Fibroblast of villous mesenchyme (primary cell): ENCODE measurements at regions not wholly inside any gene's neighbourhood (a gene's known extent, or its start where the extent isn't known, plus 50 kb on each side); places are given as distances from the start of the nearest gene placed in this dataset.

Experiments
- DNase-seq: peaks from one replicate; pipeline ENCODE4 v3.0.0-alpha.2; 2010; ENCODE audit warnings: low read depth
- H3K4me3 ChIP-seq: 2 replicates; pipeline ENCODE4 v1.5.1; 2011; ENCODE audit warnings: low read depth, mild to moderate bottlenecking, low read length
- TF ChIP-seq, protein P1 (sequence below): IDR thresholded peaks from 2 replicates; pipeline ENCODE4 v1.5.1; 2012; ENCODE audit warnings: low read depth, mild to moderate bottlenecking, low read length; ENCODE audit not compliant: insufficient read depth

GRCh38 chr16:8237452-8237851 is 352.9 kb downstream of the TMEM114 start:
- no peak overlapping the region for H3K4me3 ChIP-seq
- TF ChIP-seq, protein P1, sequence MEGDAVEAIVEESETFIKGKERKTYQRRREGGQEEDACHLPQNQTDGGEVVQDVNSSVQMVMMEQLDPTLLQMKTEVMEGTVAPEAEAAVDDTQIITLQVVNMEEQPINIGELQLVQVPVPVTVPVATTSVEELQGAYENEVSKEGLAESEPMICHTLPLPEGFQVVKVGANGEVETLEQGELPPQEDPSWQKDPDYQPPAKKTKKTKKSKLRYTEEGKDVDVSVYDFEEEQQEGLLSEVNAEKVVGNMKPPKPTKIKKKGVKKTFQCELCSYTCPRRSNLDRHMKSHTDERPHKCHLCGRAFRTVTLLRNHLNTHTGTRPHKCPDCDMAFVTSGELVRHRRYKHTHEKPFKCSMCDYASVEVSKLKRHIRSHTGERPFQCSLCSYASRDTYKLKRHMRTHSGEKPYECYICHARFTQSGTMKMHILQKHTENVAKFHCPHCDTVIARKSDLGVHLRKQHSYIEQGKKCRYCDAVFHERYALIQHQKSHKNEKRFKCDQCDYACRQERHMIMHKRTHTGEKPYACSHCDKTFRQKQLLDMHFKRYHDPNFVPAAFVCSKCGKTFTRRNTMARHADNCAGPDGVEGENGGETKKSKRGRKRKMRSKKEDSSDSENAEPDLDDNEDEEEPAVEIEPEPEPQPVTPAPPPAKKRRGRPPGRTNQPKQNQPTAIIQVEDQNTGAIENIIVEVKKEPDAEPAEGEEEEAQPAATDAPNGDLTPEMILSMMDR, result no peak
- no peak for DNase-seq

GRCh38 chr16:8236816-8237215 is 353.5 kb downstream of the TMEM114 start:
- TF ChIP-seq, protein P1, result no peak
- DNase-seq, result no peak
- no peak overlapping the region for H3K4me3 ChIP-seq

DNA sequence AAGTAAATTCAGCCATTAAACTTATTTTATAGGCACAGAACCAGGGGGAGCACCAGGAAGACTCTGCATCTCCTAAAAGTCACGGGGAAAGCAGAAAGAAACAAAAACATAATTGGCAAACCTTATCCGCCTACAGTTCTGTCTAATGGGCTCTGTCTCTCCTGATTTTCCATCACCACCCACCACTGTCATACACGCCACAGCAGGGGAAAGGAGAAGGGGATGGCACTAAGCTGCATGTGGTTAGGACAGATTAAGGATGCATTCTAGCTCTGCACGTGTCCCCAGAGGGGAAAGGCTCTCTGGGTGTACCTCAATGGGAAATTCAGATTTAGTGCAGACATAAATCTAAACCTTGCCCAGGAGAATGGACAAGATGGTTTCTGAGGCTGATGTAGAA is 359.8 kb downstream of the TMEM114 start:
- H3K4me3 ChIP-seq, result no peak overlapping the region
- DNase-seq, result no peak
- TF ChIP-seq, protein P1, result no peak

DNA sequence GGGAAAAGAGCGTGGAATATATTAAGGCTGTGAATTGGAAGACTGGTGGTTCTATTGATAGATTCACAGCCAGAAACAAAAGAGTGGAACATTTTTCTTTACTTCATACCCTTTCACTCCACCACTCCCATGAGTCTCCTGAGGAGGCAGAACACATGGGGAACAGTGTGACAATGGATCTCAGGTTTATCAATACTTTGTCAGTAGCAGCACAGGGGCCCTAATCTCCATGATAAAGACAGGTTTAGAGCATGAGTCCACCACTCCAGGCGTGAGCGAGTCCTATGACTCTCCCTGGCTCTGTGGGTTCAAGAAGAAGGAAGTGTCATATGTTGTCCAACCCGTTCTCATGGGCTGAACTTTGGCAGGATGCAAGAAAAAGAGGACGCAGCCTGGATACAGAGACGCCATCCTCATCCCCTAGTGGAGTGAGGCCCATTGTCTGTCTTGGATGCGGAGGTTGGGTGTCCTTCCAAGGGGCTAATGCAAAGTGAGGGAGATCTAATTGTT is 361.2 kb downstream of the TMEM114 start:
- H3K4me3 ChIP-seq, result no peak overlapping the region
- DNase-seq, result no peak
- TF ChIP-seq, protein P1, result no peak

DNA sequence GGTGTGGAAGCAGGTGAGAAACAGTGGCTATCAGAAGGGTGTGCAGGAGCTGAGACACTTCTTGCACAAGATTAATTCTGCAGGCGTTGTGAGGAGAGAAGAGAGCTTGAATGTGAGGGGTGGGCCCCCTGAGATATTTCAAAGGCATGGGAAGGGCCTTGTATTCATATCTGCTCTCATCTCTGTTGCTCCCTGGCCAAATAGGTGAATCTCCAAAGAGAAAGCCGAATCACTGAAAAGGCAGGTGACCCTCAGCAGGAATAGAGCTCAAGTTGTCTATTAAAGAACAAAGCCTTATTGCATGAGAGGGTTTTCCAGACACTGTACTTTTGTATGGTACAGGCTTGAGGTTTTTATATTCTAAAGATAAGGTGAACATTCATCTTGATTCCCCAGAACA is 373.1 kb downstream of the TMEM114 start:
- no peak for DNase-seq

GRCh38 chr16:8204769-8205168 is 385.5 kb downstream of the TMEM114 start:
- no peak overlapping the region for H3K4me3 ChIP-seq
- TF ChIP-seq, protein P1, result no peak
- DNase-seq, result no peak

More for the DNA sequence above, 373.1 kb downstream of the TMEM114 start:
- TF ChIP-seq, protein P1, result no peak
- no peak overlapping the region for H3K4me3 ChIP-seq

DNA sequence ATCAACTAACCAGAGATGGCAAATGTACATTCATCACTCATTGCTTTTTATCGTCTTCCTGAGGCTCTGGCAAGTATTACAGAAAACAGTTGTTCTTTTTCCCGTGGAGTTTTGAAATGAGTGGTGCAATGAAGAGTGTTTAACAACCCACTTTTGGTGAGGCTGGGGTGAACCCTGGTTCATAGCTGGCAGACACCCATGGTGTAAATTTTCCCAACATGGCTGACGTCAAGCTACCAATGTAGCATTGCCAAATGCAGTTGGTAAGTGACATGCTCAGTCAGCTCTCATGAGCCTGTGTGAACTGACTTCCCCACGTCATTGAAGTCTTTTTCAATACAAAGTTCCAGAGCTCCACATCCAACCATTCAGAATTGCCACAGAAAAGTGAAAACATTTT is 386.2 kb downstream of the TMEM114 start:
- TF ChIP-seq, protein P1, result no peak
- no peak overlapping the region for H3K4me3 ChIP-seq
- DNase-seq, result no peak
